ENCODE measurements at regions not wholly inside any gene's neighbourhood (a gene's known extent, or its start where the extent isn't known, plus 50 kb on each side); places are given as distances from the start of the nearest gene placed in this dataset.

DNA sequence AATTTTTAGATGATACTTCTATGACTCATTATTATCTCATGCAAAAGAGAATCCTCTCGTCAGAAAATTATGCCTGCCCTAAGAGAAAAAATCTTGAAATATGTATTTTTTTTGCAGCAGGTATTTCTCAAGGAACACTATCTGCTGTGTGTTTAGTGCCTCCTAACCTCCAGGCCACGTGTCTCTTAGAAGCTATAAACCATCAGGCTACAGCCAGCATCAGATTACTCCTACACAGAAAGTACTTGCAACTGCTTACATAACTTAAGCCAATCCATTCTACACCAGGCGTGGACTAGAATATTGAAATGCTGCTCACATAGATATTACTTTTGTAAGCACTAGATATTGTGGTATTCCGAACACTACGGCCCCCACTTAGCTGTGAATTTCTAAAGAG is 933.4 kb downstream of the PLA2G4A start:
- DNase-seq: no peak
- intact Hi-C loops (cut with DNase I): no loop called here

DNA sequence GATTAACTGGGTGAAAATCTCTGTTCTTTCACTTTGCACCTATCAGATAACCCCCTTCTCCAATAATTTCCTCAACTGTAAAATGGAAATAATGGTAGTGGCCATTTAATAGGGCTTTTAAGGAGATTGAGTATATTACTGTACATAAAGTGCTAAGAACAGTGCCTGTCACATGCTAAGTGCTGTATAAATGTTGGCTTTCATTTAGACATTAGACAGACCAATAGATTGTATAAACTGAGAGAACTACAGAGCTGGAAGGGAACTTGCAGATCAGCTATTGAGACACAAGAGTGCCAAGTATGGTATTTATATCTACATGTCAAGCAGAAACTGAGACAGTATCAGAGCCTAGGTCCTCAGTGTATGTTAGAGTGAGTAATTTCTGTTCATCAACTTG is 934.7 kb downstream of the PLA2G4A start:
- DNase-seq: no peak
- intact Hi-C loops (cut with DNase I): no loop called here

DNA sequence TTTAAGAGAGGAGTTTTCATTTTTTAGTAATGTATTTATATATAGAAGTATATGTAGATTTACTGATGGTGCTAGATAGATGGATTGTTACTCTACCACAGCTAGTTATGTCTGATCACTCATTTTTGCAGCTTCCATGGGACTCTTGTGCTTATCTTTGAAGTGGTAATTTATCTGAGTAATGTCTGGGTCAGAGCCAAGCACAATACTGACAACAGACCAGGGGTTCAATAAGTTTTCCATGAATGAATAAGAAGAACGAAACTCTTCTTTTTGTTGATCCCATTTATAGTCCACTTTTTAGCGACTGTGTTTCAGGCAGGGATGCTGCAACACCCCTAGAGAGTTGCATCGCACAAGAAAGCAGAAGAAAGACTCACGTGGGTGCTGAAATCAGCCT is 935.2 kb downstream of the PLA2G4A start:
- intact Hi-C loops (cut with DNase I): no loop called here
- no peak for DNase-seq

DNA sequence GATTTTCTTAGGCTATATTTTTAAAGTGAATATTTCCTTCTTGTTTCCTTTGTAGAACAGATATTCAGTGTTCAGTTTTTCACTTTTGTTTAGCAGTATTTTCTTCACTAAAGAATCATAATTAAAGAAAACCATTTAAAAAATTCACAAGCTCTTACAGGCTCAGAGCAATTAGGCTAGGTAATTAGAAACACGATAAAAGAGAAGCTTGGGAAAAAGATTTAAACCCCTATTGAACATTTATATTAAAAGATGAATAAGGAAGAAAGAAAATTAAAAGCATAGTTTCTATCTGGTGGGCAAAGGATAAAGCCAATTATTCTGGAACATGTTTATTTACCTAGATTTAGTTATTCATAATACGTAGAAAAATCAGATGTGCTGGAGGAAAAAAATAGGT is 942.6 kb downstream of the PLA2G4A start:
- intact Hi-C loops (cut with DNase I): no loop called here

DNA sequence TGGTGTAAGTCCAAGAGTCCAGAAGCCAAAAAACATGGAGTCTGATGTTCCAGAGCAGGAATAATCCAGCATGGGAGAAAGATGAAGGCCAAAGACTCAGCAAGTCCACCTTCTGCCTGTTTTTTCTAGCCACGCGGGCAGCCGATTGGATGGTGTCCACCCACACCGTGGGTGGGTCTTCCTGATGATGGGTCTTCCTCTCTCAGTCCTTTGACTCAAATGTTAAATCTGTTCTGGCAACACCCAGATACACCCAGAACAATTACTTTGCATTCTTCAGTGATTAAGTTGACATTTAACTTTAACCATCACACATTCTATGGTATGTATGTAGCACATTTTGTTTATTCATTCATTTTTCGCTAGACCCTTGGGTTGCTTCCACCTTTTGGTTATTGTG is 944.4 kb downstream of the PLA2G4A start:
- no peak for DNase-seq
- intact Hi-C loops (cut with DNase I): no loop called here

More for the DNA sequence above, 942.6 kb downstream of the PLA2G4A start:
- DNase-seq: no peak

DNA sequence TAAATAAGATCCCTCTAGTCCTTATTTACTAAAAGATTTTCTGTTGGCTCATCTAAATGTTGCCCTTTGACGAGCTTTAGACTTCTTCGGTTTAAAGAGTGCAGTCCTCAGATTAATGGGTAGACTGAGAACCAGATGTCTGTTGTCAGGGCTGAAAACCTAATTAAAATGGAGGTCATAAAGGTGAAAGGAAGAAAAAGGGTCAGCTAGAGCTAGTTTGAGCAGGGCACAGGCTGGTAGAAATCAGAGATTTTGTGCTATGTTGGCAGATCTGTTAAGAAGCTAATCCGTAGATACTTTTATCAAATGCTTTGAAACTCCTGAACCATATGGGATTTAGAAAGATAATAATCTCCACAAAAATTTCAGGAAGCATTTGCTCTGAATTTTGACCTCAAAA is 959.0 kb downstream of the PLA2G4A start:
- intact Hi-C loops (cut with DNase I): no loop called here
- DNase-seq: no peak

DNA sequence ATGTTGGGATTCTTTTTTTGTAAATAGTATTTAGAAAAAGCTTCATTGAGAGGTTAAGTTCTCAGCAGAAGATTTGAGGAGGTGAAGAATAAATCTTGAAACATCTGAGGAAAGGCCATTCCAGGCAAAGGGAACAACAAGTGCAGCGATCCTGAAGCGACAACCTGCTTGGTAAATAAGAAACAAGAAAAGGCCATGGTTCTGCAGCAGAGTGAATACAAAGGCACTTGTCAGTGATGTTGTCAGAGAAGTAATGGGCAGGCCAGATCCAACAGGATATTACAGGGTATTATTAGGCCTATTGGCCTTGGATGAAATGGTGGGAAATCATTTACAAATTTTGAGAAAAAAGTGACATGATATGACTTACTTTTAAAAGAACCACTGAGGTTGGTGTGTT is 960.0 kb downstream of the PLA2G4A start:
- DNase-seq: no peak
- intact Hi-C loops (cut with DNase I): no loop called here

DNA sequence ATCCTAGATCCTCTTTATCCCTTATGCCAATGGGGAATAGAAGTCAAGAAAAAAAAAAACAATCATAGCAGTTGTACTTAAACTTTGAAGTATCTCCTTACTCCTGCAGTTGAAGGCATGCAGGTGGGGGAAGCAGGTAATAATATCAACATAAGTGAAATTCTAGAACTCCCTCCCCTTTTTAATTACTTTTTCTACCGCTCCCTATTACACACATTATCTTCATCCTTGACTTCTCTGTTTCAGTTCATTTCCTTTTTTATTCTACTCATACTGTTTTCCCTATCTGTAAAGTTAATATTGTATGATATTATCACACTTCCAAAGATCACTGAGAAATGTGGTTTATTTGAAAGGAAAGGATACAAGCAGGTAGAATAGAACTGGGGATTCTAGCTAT is 962.0 kb downstream of the PLA2G4A start:
- intact Hi-C loops (cut with DNase I): no loop called here

DNA sequence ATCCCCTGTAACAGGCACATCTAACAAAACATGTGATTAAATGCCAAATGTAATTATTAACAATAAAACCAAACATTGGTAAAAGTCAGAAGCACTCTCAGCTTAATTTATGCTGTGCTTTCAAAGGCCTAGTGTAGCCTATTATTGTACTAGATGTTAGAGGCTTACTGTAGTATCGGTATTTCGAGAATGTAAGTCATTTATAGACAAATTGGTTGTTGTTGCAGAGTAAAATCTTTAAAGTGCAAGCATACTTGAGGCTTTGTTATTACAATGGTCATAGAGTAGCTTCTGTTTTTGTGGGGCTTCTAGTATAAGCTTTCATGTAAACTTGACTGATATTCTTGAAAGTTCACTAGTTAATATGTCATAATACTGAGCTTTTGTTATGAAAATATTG is 965.8 kb downstream of the PLA2G4A start:
- intact Hi-C loops (cut with DNase I): no loop called here
- no peak for DNase-seq

More for the DNA sequence above, 962.0 kb downstream of the PLA2G4A start:
- no peak for DNase-seq

DNA sequence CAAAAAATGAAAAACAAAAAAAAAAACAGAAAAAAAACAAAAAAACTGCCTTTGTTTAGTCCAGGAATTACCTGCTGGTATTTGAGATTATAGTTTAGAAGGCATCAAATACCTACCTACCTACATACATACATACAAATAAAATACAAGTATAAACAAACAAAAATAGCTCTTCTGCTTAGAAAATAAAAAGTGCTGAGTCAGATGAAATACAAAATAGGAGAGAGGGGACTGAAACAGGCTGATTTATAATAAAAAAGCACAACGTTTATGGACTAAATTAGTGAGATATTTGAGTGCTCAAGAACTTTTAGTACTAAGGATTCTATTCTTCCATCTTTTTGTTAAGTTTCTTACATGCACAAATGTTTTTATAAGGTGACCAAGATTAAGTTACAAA is 980.8 kb downstream of the PLA2G4A start:
- intact Hi-C loops (cut with DNase I): no loop called here

DNA sequence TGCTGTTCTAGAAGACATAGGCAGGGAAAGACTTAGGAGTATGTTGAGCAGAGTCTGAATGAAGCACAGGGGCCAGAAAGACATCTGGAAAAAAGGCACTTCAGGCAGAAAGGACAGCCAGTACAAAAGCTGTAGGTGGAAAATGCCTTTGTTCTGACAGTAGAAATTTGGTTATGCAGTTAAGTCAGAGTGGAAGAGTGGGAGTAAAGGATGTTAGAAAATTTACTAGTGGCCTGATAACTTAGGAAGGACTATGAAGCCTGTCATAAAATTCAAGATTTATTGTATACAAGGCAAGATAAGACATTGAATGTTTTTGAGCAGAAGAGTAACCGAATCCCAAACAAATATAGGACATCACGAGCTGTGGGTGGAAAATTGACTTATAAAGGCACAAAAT is 987.9 kb downstream of the PLA2G4A start:
- DNase-seq: no peak
- intact Hi-C loops (cut with DNase I): no loop called here

More for the DNA sequence above, 980.8 kb downstream of the PLA2G4A start:
- DNase-seq: no peak

DNA sequence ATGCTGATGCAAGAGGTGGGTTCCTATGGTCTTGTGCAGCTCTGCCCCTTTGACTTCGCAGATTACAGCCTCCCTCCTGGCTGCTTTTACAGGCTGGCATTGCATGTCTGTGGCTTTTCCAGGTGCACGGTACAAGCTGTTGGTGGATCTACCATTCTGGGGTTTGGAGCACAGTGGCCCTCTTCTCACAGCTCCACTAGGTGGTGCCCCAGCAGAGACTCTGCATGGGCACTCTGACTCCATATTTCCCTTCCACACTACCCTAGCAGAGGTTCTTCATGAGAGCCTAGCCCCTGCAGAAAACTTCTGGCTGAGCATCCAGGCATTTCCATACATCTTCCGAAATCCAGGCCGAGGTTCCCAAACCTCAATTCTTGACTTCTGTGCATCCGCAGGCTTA is 989.0 kb downstream of the PLA2G4A start:
- no peak for DNase-seq
- intact Hi-C loops (cut with DNase I): no loop called here

DNA sequence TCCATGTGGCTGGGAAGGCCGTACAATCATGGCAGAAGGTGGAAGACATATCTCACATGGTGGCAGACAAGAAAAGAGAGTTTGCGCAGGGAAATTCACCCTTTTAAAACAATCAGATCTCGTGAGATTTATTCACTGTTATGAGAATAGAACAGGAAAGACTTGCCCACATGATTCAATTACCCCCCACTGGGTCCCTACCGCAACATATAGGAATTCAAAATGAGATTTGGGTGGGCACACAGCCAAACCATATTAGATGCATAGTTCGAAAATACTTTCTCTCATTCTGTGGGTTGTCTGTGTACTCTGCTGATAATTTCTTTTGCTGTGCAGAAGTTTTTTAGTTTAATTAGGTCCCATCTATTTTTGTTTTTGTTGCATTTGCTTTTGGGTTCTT is 990.3 kb downstream of the PLA2G4A start:
- intact Hi-C loops (cut with DNase I): no loop called here
- no peak for DNase-seq

DNA sequence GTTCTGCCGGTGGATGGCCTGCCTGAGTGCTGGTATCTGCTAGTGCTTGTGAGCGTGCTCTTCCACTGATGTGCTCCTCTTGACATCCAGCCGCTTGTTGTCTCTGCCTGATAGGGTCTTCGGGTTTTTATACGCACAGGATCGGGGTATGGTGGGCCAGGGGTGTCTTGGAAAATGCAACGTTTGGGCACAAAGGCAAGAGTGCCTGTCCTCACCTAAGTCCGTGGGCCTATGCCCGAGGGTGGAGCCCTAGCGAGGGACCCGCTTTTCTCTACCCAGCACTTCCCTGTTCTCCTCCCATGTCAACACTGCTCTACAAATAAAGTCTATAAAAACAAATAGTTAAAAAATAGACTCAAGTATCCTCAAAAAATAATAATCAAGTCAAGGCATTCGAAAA is 1007.8 kb downstream of the PLA2G4A start:
- intact Hi-C loops (cut with DNase I): no loop called here
- DNase-seq: peak in 3 of 10 donors; percentile 54 to 79 (median 65)

DNA sequence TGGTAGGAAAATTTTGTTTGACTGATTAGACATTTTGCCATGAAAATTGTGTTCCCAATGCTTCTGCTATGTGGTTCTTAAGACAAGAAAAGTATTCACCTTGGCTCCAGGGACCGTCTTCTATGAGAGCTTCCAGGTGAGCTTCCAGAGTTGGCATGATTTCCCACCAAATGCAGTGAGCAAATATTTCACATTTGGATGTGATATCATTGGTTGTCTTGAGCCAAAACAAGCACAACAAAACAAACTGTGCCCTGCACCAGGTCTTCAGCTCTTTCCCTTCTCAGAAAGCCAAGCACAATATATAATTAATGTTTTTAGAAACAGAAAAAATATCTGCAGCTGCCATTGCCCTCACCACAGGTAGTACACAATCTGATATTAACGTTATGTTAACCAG is 1009.0 kb downstream of the PLA2G4A start:
- intact Hi-C loops (cut with DNase I): no loop called here
- DNase-seq: no peak

DNA sequence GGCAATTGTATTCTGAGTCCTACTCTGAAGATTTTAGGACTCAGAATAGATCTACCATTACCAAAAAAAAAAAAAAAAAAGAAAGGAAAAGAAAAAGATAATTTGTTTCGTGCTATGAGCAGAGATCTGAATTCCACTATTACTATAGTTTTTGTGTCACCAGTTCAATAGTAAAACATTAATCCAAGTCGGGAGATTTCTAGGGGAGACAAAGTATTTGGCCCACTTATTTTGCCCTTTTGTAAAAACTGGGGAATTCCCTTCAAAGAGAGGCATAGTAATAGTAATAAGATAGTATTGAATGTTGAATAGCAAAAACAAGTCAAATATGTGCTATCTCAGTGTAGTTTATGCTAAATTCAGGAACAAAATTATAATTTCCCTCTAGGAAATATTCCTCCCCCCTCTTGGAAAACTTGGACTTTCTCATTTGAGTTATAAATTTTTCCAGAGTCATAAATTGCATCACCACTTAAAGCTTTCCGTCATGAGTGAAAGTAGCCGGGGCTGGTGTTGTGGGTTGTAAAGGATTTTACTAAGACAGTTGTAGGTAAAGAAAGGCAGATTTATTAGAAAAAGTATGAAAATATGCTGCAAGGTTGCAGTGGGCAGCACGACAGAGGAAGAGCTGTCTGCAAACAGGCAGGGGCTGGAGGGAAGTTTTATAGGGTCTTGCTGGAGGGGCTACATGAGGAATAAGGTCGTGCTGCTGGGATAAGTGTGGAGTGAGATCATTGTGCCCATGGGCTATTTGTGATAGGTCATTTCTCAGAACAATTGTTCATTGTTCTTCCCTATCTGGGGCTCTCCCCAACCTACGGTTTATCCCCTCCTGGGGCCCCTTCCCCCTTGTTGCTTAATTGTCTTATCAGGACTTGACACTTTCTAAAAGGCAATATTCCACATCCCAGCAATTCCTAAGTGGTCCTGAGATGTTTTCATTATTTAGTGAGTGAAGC is 1009.9 kb downstream of the PLA2G4A start:
- intact Hi-C loops (cut with DNase I): no loop called here
- DNase-seq: peak in 1 of 10 donors; percentile 11

DNA sequence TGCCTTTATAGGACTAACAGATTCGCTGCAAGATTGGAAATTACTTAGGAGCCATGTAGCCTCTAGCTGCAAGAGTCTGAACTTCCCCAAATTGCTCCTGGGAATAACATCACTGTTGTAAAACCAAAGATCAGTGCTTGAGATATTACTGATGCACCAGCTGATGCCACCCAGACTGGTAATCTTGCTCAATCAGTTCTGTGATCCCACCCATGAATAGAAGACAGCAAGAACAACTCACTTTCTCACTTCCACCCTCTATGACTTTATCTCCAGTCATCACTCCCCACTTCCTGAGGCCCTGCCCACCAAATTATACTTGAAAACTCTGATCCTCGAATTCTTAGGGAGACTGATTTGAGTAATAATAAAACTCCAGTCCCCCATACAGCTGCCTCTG is 1011.1 kb downstream of the PLA2G4A start:
- no peak for DNase-seq
- intact Hi-C loops (cut with DNase I): no loop called here

DNA sequence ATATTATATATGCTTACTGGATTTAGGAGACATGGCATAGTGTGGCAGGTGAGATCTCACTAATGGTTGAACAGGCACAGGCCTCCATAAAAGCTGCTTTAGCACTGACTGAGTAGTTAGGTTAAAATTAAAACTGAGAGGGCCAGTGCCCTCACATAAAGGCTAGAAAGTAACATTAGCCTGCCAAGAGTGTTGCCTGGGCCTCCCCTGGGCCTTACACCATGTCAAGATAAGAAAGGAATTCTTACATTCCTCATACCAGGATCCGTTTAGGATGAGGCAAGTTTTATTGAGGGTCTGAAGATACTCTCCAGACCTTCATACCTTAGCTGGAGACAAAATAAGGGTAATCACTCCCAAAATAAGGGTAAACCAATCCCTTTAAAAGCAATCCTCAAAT is 1011.8 kb downstream of the PLA2G4A start:
- intact Hi-C loops (cut with DNase I): no loop called here
- no peak for DNase-seq

DNA sequence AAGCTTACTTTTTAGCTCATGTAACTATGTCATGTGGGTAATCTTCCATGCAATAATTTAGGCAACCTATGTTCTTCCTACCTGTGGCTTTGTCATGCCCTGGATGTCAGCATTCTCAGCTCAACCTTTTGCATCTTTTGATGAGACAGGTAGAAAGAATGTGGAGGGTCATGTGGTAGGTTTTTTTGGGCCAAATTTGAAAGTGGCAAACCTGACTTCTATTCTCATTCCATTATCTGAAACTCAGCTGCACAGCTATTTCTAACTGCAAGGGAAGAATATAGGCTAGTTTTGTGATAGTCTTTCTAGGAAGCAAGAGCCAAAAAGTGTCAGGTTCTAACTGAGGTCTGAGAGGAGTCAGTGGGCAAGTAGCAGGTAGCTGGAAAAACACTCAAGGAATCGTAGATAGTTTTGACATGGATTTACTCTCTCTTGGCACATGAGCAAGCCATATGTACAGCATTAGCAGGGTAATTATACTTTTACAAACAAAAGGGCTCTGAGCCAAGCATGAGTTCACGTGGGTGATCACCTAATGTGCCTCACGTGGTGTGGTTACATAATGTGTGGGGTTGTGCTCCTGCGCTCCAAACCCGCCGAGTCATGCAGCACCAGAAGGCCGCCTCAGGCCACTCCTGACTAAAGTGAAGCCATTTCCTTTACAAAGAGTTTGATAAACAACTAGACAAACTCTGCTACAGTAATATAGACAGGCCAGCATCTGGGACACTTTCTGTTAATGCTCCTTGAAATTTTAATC is 1013.8 kb downstream of the PLA2G4A start:
- DNase-seq: no peak
- intact Hi-C loops (cut with DNase I): no loop called here

DNA sequence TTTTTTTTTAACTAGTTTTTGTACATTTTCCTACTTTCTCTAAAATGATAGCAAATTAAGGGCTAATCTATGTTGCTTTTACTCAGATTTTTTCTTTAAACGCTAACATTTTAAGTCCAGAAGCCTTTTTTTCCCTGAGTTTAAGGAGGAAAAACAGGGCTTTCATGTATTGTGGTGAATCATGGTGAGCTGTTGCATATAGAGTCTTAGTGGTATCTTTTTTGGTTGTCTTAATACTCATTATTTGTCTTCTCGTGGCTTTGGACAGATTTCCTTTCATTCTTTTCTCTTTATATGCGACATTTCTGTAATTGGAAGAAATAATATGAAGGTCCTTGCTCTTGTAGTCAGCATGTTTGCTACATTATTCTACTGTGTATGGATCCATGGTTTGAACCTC is 1015.6 kb downstream of the PLA2G4A start:
- intact Hi-C loops (cut with DNase I): no loop called here
- no peak for DNase-seq

DNA sequence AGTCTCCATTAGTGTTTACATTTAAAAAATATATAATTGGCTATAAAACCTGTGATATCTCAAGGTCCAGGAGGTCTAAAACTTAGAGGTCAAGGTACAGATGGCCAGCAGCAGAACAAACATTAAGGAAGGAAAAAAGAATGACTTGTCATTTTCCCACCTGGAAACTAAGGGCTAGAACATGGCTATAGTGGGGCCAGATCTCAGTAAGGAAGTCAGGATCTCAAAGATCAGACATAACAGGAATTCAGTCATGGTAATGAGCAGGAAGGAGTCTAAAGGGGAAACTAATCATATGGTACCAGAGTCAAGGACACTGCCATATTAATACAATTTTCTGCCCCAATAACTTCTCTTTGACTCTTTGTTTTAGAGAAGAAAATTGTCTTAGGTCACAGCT is 1018.8 kb downstream of the PLA2G4A start:
- DNase-seq: no peak
- intact Hi-C loops (cut with DNase I): no loop called here

DNA sequence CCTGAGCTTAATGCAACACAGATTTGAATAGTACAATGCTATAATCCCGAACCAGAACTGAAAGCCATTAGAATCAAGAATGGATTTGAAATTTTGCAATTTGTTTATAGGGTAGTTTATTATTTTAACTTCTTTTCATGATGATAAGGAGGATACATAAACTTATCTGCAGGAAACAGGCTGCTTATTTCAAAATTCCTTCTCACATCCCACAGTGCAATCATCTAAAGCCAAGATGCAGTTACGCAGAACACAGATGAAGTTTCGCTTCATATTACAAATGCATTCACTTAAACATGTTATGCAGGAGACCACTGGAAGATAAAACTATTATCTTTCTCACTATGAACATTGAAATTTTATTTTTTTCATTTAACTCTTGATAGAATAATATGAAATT is 1019.6 kb downstream of the PLA2G4A start:
- intact Hi-C loops (cut with DNase I): no loop called here
- DNase-seq: no peak
